Right ventricle myocardium superior (tissue), 1 donor: ENCODE measurements at regions not wholly inside any gene's neighbourhood (a gene's known extent, or its start where the extent isn't known, plus 50 kb on each side); places are given as distances from the start of the nearest gene placed in this dataset.
A peak's percentile ranks its signal among the peaks of the same experiment; 100 is the strongest.

Experiments used
- ATAC-seq: fragments of 200-7000 bp; cut with Tn5 transposase; one replicate; pipeline ENCODE4 v1.9.1; 2020; ENCODE audit warnings: mild to moderate bottlenecking; ENCODE audit not compliant: poor library complexity
- DNase-seq: peaks from one replicate; pipeline ENCODE4 v3.0.0-alpha.2; 2020
- intact Hi-C: fragments of 100-400 bp; cut with DNase I; formaldehyde crosslinking; loops from one replicate; pipeline ENCODE4 v1.11.2; 2022
- donor health status: DM: no; HTN: yes; CAD: no; lungs with severe emphysema.

DNA sequence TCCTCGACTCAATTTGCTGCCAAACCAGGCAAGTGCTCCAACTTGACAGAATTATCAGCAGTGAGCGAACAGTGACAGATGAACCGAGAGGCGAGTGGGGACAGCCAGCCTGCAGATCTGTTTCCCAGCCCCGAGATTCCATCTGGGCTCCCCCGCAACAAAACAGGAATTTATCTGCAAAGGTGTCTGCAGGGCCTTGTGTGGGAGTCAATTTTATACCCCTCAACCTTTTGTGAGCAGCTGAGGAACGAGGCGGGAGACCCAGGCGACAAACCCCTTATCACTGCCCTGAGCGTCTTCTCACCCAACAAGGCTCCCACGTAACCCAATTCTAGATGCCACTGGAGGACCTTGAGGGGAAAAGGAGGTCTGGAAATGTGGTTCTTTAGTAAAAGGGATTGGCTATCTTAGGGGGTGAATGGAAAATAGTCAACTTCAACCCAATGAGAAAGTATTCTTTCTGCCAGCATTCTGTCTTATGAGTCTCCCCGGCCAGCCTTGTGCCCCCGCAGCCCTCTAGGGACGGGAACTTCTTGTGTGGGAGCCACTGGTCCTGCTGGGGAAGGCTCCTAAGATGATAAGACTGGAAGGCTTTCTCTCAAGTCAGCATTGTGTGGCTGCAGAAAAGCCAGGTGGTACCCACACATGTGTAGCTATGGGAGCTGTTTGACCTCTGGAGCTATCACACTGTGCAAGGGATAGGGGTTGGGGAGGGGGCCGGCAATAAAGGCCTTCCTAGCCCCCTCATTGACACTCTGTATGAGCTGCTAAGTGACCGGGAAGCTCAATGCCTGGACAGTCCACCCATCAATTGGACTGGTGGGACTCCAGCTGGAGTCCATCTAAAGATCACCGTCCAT, 527.9 kb downstream of the SHQ1 start:
- intact Hi-C loops = no loop called here
- ATAC-seq = peak; percentile 32
- DNase-seq = no peak

DNA sequence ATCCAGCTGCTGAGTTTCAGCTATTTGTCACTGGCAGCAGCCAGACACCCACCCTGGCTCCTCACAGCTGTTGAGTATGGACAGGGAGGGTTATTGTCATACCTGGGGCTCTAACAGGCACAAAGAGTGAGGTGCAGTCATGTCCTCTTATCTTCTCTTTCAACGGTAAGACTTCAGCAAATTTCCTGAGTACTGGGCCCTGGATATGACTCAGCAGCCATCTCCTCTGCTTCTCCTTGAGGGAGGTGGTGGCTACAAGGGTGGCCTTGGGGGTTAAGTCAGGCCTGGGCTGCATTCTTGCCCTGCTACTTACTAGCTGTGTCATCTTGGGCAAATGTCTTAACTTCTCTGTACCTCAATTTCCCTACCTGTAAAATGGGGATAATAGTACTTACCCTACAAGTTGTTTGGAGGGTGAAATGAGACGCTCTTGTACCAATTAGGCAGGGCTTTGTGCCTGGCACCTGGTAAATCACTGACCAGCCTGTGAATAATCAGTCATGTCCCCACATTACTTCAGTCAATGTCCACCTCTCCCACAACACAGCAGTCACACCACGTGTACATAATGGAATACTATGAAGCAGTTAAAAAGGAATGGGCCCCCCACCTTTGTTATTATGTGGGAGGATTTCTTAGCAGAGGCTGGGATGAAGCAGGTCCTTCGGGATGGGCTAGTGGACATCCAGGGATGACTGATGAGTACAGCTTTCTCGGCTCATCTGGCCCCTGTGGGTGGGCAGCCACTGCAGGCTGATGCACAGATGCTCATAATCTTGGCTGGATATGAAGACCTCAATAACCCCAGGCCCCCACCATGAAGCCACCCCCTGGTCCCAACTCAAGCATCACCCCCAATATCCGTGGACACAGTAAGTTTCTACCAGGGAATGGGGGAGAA, 528.8 kb downstream of the SHQ1 start:
- ATAC-seq = no peak
- no peak for DNase-seq
- intact Hi-C loops = no loop called here

DNA sequence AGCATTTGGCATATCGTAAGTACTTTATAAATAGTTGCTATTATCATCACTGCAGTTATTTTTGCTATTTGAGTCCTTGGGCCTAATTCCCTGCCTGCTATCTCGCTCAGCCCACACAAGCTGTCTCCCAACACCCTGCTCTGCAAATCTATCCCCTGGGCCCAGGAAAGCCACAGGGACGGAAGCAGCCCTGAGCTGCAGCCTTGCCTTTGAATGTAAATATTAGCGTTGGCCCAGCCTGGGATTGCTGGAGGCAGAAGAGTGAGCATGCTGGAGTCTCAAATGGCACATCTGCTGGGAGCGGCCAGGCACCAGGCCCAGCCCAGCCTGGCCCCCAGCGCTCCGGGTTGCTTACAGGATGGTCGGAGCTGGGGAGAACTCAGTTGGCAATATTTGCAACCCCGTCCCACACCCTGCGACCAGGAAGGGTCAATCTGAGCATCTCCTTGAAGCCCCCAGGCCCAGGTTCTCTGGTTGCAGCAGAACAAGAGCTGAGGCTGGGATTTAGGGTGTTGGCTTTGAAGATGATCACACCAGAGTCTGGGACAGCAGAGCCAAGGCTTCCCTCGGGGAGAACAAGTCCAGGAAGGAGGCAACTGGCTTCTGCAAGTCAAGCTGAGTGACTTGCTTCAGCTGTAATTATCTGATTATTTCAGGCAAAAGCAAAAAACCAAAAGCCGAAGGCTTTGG, 529.6 kb downstream of the SHQ1 start:
- intact Hi-C loops = no loop called here
- DNase-seq (no peak), ATAC-seq (peak; percentile 82)

DNA sequence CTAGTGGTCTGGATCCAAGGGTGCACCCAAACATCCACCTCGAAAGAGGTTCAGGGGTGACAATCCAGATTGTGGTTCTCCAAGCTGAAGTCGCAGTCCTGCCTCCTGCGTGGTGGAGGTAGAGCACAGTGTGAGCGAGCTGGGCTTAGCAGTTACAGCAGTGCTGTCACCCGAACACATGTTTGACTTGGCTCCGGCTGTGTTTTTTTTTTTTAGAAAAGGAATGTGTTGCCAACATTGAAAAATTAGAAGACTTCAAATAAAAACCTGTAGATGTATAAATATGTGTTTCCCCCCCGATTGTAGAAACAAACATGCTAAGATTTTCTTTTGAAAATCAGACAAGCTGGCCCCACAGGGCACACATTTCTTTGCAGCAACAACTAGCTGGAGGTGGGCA, 530.8 kb downstream of the SHQ1 start:
- DNase-seq (no peak), ATAC-seq (peak; percentile 59)
- intact Hi-C loops = no loop called here

DNA sequence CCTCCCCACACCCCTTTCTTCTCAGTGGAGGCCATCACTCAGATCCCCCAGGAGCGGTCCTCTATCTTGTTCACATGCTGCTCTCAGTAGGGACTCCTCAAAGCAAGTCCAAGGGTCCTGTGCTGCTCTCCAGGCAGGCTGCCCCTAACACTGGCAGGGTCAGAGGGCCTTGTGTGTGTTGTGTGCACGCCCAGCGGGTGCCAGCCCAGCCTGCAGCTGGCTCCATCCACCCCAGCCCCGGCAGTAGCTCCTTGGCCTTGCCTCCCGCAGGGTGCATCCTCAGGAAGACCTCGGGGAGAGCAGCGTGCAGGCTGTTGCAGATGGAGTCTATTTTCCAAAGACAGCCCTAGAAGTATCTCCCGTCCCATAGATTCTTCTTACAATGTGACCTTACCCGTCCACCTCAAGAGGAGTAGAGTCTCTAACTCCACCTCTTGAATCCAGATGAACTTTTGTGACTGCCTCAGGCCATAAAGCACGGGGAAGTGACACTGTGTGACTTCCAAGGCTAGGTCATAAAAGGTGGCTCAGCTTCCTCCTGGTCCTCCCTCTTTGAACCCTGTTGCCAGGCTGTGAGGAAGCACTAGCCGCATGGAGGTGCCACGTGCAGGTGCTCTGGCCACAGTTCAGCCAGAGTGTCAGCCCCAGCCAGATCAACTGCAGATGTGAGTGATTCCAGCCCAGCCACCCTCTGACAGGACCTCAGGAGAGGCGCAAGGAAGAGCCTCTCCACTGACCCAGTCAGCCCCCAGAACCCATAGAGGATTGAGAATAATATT, 531.6 kb downstream of the SHQ1 start:
- no peak for ATAC-seq
- no peak for DNase-seq
- intact Hi-C loops = no loop called here

DNA sequence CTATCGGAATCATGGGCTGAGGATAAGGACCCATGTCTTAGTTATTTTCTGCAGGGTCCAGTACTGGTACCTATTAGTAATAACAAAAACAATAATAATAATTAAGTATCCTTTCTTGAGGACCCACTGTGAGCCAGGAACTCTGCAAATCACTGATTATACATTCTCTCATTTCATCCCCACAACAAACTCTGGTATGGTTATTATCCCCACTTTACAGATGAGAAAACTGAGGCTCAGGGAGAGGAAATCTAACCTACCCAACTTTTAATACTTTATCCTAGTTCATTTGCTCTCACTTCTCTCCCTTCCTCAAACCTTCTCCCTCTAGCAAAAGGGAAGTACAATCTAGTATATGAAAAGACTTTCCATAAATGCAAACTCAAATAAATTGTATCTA, 528.4 kb upstream of the PROK2 start:
- no peak for ATAC-seq
- no peak for DNase-seq
- intact Hi-C loops = no loop called here

DNA sequence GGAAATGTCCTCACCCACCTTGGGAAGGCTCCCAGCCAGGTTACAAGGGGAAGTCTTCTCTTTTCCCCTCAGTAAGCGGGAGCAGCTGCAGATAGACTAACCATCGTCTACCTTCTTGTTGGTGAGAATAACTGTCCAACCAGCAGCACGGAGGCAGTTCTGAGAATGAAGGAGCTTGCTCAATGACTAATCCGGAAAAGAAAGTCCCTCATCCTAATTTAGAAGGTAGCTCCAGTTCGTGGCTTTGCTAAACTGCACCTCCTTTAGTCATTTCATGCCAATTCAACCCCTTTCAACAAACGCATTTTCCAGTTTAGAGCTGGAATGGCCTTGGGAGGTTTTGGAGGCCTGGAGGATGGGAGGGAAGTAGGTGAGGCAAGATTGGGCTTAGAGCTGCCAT, 527.4 kb upstream of the PROK2 start:
- intact Hi-C loops = no loop called here
- ATAC-seq (no peak), DNase-seq (no peak)

DNA sequence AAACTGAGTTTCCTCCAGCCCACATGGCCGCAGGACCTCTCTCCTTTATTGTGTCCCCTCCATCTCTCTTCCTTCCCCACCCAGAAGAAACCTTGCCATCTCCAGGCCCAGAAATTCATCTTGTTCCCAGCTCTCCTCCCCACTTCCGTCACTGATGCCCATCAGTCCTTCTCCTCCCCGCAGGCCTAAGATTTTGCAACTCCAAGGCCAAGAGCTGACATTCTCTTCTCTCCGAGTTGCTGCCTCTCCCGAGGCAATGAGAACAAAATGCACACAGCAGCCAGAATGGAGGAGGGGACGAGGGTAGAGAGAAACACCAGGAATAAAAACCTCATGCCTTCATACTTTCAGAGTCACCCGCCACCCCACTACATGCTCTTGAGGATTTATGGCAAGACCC, 526.5 kb upstream of the PROK2 start:
- no peak for DNase-seq
- intact Hi-C loops = no loop called here
- ATAC-seq = no peak

DNA sequence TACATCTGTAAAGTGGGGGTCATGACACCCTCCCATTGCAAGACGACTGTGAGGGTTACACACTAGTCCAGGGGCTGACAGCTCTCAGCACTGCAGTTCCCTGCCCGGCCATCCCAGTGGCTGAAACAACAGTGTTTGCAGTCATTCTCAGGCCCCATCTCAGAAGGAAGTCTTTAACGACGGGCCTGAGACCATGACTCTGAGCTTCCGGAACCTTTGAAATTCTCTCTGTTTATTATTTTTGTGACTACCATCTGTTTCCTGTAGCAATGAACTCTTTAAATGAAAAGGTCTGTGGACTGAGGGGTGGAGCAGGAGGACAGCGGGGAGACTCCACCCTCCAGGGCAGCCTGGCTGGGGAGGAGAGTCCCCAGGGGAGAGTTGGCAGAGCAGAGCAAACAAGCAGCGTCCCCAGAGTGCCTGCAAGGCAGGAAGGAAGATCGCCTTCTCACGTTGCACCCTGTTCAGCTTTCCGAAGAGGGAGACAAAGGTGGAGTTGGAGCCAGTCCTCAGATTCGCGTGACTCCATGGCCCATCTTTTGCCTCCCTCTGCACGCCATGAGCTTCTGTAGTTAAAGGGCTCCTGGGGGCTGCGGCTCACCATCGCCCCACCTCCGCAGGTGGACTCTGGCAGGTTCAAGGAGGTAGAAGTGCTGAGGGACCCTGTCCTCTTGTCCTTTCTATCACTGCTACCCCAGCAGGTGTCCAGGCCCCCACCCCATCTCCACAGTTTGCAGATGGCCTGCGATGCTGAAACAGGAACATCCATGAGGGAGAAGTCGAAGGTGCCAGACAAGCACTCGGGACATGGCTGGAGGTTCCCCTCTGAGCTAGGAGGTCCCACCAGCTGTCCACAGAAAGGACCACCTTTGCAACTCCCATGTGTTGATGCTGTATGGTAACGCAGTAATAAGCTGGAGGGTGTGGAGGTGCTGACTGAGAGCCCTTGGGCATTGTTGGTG, 525.8 kb upstream of the PROK2 start:
- ATAC-seq (peak; percentile 84), DNase-seq (peak; percentile 60)
- intact Hi-C loops = no loop called here

DNA sequence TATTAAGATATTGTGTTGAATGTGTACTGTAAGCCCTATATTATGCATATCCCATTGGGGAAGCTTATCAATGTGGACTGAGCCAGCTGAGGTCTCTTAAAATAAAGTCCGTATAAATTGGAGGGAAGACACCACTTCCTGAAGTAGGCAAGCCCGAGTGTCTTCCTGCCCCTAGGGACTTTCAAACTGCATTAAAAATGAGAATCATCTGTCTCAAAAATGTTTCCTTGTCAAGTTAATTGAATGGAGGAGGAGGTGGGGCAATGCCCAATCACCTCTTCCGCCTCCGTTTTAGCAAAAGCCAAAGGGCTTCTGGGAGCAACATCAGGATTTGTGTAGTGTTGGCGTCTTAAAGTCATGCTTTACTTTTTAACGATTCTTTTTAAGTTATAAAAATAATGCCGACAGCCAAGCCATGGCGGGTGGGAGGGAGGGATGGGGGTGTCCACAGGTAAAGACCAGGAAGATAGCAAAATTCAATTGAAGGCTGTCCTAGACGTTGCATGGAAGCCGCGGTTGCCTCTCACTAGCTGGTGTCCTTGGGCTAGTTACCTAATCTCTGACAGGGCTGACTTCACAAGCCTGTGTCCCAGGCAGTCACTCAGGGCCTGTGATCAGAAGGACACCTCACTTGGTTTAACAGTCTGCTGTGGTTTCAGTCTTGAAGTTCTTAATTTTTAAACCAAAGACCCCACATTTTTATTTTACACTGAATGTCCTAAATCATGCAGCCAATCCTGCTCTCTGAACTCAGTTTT, 524.9 kb upstream of the PROK2 start:
- DNase-seq = no peak
- intact Hi-C loops = no loop called here
- no peak for ATAC-seq

DNA sequence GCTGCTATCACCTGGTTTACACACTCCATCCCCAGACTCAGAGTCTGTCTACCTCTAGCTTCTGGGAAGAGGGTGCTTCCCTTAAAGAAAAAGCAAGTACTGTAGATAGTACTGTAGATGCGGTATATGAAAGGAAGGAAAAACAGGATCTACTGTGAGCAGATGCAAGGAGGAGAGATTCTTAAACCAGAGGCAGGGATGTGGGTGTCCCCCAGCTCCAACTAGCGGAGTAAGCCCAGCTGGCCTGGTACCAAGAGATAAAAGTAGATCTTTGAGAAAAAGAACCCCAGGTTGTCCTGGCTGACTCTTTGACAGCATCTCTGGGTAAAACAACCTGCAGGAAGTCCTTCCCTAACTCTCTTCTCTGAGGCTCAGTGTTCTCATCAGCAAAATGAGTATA, 523.7 kb upstream of the PROK2 start:
- DNase-seq (no peak), ATAC-seq (no peak)
- intact Hi-C loops = no loop called here

DNA sequence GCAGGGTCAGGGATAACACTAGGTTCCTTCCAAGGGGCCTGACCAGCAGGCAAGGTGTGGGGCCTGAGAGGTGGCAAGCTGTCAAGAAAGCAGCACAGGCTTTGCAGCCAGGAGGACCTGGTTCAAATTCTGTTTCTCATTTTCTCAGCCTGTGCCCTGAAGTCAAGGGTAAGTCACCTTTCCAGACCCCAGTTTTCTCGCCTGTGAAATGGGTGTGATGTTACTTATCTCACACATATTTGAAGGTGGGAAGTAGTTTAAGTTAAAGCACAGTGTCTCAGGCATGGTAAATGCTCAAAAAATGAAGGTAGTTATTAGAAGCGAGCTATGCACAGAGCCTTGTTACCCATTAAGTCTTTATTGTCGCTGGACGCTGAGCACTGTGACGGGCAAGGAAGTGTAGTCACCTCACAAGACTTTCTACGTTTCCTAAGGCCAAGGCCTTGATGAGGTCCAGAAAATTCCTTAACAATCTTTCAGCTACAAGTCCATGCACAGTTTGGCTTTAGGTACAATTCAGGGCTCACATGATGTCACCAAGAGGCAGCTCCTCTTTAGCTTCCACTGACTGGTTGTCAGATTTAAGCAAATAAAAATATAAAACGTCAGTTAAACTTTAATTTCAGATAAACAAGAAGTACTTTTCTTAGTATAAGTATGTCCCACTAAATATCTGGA, 522.6 kb upstream of the PROK2 start:
- no peak for ATAC-seq
- intact Hi-C loops = no loop called here
- DNase-seq = no peak

DNA sequence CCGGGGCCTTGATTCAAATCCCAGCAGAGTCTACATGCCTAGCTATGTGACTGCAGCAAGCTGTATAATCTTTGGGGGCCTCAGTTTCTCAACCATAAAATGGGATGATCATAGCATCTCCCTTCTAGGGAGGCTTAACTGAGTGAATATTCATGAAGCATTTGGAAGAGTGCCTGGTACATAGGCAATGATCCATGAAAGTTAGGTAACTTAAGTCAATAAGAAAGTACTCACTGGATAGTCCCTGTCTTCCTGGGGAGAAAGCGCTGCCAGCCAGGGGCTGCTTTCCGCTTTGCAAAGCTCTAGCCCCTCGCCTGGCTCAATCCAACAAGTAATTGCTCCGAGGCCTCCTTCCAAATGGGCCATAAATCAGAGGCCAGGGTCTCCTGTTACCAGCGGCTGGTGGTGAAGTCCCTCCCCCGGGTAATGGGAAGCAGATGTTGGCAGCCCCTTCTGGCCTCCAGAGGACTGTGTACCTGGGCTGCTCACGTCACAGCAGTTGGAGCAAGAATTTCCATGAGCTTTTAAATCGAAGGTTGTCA, 521.9 kb upstream of the PROK2 start:
- no peak for DNase-seq
- intact Hi-C loops = no loop called here
- ATAC-seq = no peak

DNA sequence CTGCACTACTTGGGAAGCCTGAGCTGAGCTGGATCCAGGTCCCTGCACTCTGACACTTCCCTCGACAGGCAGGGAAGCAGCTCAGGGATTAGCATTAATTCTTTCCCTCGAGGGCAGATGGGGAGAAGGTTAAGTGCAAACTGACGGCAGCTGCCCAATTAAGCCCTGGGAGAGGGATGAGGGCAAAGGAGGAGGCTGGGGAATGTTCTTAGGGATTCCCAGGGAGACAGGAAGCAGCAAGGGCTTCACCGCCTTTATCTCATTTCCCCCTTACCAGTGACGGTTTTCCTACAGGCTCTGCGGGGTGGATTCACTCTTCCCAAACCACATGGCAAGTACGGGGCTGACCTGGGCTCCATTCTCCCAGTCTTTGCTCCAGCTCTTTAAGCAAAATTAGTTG, 519.0 kb upstream of the PROK2 start:
- ATAC-seq = no peak
- DNase-seq = no peak
- intact Hi-C loops = no loop called here

DNA sequence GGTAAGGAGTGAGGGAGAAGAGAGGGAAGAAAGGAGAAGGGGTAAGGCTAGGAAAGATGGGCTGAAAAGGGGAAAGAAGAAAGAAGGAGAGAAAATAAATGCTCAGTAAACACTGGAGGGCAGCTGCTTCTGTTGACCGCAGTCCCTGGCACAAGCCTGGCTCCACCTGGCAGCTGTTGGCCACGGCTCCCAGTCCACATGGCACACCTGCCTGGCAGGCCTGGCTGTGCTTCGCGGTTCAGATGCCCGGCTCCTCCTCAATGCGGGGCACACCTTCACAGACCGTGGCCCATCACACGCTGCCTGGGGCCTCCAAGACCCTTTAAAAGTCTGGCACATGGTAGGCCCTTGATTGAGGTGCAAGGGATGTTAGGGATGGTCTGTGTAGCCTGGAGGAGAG, 516.8 kb upstream of the PROK2 start:
- no peak for ATAC-seq
- intact Hi-C loops = no loop called here

DNA sequence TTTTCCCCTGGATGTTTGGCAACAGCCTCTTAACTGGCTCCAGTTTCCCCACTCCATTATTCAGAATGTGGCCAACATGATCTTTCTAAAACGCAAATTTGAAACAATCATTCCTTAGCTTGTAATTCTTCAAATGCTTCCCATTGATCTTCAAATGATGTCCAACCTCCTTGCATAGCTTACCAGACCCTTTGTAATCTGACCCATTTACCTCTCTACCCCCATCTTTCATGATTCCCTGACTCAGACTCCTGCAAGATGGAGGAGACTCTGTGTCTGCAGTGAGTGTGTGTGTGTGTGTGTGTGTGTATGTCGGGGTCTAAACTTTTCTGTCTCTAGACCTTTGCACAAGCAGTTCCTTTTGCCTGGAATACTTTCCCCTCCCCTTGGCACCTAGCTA, 515.7 kb upstream of the PROK2 start:
- intact Hi-C loops = no loop called here
- DNase-seq (no peak), ATAC-seq (no peak)

More for the DNA sequence above, 516.8 kb upstream of the PROK2 start:
- DNase-seq = no peak
